Tibial nerve (tissue), 4 donors: ENCODE measurements at regions not wholly inside any gene's neighbourhood (a gene's known extent, or its start where the extent isn't known, plus 50 kb on each side); places are given as distances from the start of the nearest gene placed in this dataset.

ENCODE experiments used
- DNase-seq, 2 donors: peaks; one replicate each; pipeline ENCODE4 v3.0.0-alpha.2; 2019; ENCODE audit warnings: low spot score in 2 of 2
- H3K27ac ChIP-seq, 4 donors: fragments of 200-600 bp; sonication (generic) in 3 of 4; one replicate each; pipeline ENCODE4 v1.5.1; 2017 to 2019; ENCODE audit warnings: mild to moderate bottlenecking in 1 of 4
- H3K27me3 ChIP-seq, 2 donors: fragments of 200-600 bp; sonication (generic) in 1 of 2; one replicate each; pipeline versions ENCODE4 v1.5.1 to v1.6.0; 2017 to 2019
- H3K36me3 ChIP-seq, 3 donors: fragments of 200-600 bp; sonication (generic); one replicate each; pipeline ENCODE4 v1.5.1; 2018 to 2019
- H3K4me1 ChIP-seq, 4 donors: fragments of 200-600 bp; sonication (generic) in 3 of 4; one replicate each; pipeline ENCODE4 v1.5.1; 2017 to 2019
- H3K4me3 ChIP-seq, 4 donors: fragments of 200-600 bp; sonication (generic) in 3 of 4; one replicate each; pipeline ENCODE4 v1.5.1; 2017 to 2019; ENCODE audit warnings: mild to moderate bottlenecking in 1 of 4, moderate library complexity in 1 of 4
- H3K9me3 ChIP-seq, 4 donors: fragments of 200-600 bp; sonication (generic) in 3 of 4; one replicate each; pipeline ENCODE4 v1.5.1; 2017 to 2019
- CTCF ChIP-seq, 5 experiments: fragments of 200-600 bp in 3 of 5; fragments of 450-650 bp in 2 of 5; sonication (generic) in 3 of 5; IDR thresholded peaks; one replicate each; pipeline ENCODE4 v1.5.1; 2016 to 2019; ENCODE audit warnings: antibody characterized with exemption in 5 of 5, mild to moderate bottlenecking in 3 of 5, moderate library complexity in 2 of 5
- EP300 ChIP-seq, 2 donors: sonication (generic); formaldehyde crosslinking; IDR thresholded peaks; one replicate each; pipeline ENCODE4 v1.6.1; 2017; ENCODE audit warnings: antibody characterized with exemption in 2 of 2, mild to moderate bottlenecking in 1 of 2
- POLR2A ChIP-seq, 2 donors: fragments of 450-650 bp; IDR thresholded peaks; one replicate each; pipeline ENCODE4 v1.6.1; 2017; ENCODE audit warnings: antibody characterized with exemption in 2 of 2, mild to moderate bottlenecking in 2 of 2, moderate library complexity in 2 of 2
- WGBS, 2 donors: methylation state at CpG; one replicate each; pipeline ENCODE4 v1.1.5; 2018; 5-methylcytosine and 5-hydroxymethylcytosine counted together

- H3K4me1 ChIP-seq: no peaks in the 10 kb centered on the region
- WGBS, 2 donors: 83 to 87% methylated on average over 4 of the region's 4 CpGs
Measured at GRCh38 chr2:7730990-7731389, 813.8 kb downstream of the RNF144A start.

DNA sequence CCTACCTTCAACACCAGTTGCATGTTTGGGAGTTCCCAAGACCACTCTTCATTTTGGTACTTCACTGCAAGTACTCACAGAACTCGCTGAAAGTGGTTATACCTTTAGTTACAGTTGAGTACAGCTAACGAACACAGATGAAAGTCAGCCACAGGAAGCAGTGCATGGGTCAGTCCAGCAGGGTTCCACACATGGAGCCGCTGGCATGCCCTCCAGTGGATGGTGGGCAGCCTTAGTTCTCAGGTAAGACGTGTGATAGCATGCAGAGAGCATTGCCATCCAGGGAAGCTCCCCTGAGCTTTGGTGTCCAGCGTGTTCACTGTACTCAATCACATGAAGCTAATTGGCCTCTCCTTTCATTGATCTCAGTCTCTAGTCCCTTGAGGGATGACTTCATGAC is 815.3 kb downstream of the RNF144A start:
- Histone ChIP-seq H3K9me3 (no peaks in the 10 kb centered on the region), H3K36me3 (no peaks in the 10 kb centered on the region), H3K27me3 (no peaks in the 10 kb centered on the region), H3K4me1 (no peaks in the 10 kb centered on the region), H3K4me3 (no peak overlapping the region), H3K27ac (no peak overlapping the region)
- WGBS, 2 donors: 74 to 96% methylated on average over 3 to 5 of the region's 5 CpGs
- no peak for DNase-seq
- TF ChIP-seq EP300 (IDR thresholded peaks at IDR 0.05) (no peak), CTCF (IDR thresholded peaks at IDR 0.05) (no peak), POLR2A (IDR thresholded peaks at IDR 0.05) (no peak)

More at GRCh38 chr2:7730990-7731389, 813.8 kb downstream of the RNF144A start:
- DNase-seq: no peak
- Histone ChIP-seq H3K36me3 (no peaks in the 10 kb centered on the region), H3K9me3 (no peaks in the 10 kb centered on the region), H3K4me3 (no peak overlapping the region), H3K27me3 (no peaks in the 10 kb centered on the region), H3K27ac (no peak overlapping the region)
- TF ChIP-seq EP300 (IDR thresholded peaks at IDR 0.05): no peak
- no peak for TF ChIP-seq CTCF (IDR thresholded peaks at IDR 0.05)
- TF ChIP-seq POLR2A (IDR thresholded peaks at IDR 0.05): no peak

DNA sequence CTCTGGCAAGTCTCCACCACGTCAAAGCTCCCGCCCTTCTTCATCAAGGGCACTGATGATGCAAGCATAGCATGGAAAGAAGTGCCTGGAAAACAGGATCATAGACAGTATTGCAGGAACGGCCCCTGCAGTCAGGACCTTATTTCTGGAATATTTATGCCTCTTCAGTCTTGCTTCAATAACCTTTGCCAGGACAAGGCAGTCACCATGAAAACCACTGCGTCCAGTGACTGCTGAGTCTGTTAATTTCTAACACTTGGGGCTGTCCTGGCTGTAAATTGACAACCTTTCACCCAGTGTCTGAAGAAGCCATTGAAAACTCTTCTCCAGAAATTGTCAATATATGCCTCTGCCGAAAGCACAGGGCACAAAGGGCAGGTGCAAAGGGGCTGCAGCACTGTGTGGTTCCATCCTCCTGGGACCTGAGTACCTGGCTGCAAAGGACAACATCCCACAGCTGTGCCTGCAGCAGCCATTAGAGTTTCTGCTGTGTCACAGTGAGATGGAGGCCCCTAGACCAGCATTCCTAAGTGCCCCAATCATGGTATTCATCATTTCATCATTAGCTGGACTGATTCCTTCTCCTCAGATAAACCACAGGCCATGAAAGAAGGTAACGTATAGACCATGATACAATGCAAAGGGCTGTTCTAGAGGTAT is 819.6 kb downstream of the RNF144A start:
- WGBS, 2 donors: 61% methylated on average over 6 of the region's 6 CpGs

GRCh38 chr2:7738596-7738995 is 821.4 kb downstream of the RNF144A start:
- no peak for TF ChIP-seq POLR2A (IDR thresholded peaks at IDR 0.05)
- no peak for TF ChIP-seq CTCF (IDR thresholded peaks at IDR 0.05)
- TF ChIP-seq EP300 (IDR thresholded peaks at IDR 0.05): no peak
- Histone ChIP-seq H3K27me3 (no peaks in the 10 kb centered on the region), H3K4me3 (no peak overlapping the region), H3K36me3 (no peaks in the 10 kb centered on the region), H3K9me3 (no peaks in the 10 kb centered on the region), H3K27ac (no peak overlapping the region), H3K4me1 (no peaks in the 10 kb centered on the region)
- WGBS, 2 donors: 92 to 100% methylated on average over 1 of the region's 1 CpG
- DNase-seq: no peak

More for the DNA sequence above, 819.6 kb downstream of the RNF144A start:
- Histone ChIP-seq H3K27ac (no peak overlapping the region), H3K27me3 (no peaks in the 10 kb centered on the region), H3K9me3 (no peaks in the 10 kb centered on the region), H3K36me3 (no peaks in the 10 kb centered on the region), H3K4me1 (no peaks in the 10 kb centered on the region), H3K4me3 (no peak overlapping the region)
- DNase-seq: no peak
- TF ChIP-seq POLR2A (IDR thresholded peaks at IDR 0.05): no peak
- no peak for TF ChIP-seq CTCF (IDR thresholded peaks at IDR 0.05)
- no peak for TF ChIP-seq EP300 (IDR thresholded peaks at IDR 0.05)

- H3K27ac ChIP-seq: no peak overlapping the region
- H3K36me3 ChIP-seq: no peaks in the 10 kb centered on the region
- H3K4me3 ChIP-seq: no peak overlapping the region
- H3K9me3 ChIP-seq: no peaks in the 10 kb centered on the region
- H3K4me1 ChIP-seq: no peaks in the 10 kb centered on the region
- WGBS, 2 donors: 88 to 95% methylated on average over 2 of the region's 2 CpGs
- TF ChIP-seq EP300 (IDR thresholded peaks at IDR 0.05) (no peak), CTCF (IDR thresholded peaks at IDR 0.05) (no peak)
- no peak for DNase-seq
- H3K27me3 ChIP-seq: no peaks in the 10 kb centered on the region
Measured at GRCh38 chr2:7740114-7740513, 822.9 kb downstream of the RNF144A start.
